Femur (tissue), 1 donor: ENCODE measurements at regions not wholly inside any gene's neighbourhood (a gene's known extent, or its start where the extent isn't known, plus 50 kb on each side); places are given as distances from the start of the nearest gene placed in this dataset.

ENCODE experiments used
- DNase-seq: peaks from one replicate; pipeline ENCODE4 v3.0.0-alpha.2; 2017

- DNase-seq: no peak
Observed at GRCh38 chr11:25902476-25902875, 429.5 kb upstream of the ANO3 start.

GRCh38 chr11:25908726-25909125 lies 423.2 kb upstream of the ANO3 start:
- DNase-seq: no peak

- DNase-seq: no peak
Observed at GRCh38 chr11:25910086-25910485, 421.8 kb upstream of the ANO3 start.

- DNase-seq: no peak
Observed at GRCh38 chr11:25920356-25920755, 411.6 kb upstream of the ANO3 start.

GRCh38 chr11:25924586-25924985 lies 407.3 kb upstream of the ANO3 start:
- no peak for DNase-seq

GRCh38 chr11:25925359-25925758 lies 406.6 kb upstream of the ANO3 start:
- no peak for DNase-seq

- no peak for DNase-seq
Observed at GRCh38 chr11:25927411-25927953, 404.4 kb upstream of the ANO3 start.

GRCh38 chr11:25928076-25928475 lies 403.9 kb upstream of the ANO3 start:
- DNase-seq: no peak

- DNase-seq: no peak
Observed at GRCh38 chr11:25938952-25939351, 393.0 kb upstream of the ANO3 start.

GRCh38 chr11:25939691-25940090 lies 392.2 kb upstream of the ANO3 start:
- no peak for DNase-seq

- DNase-seq: no peak
Observed at GRCh38 chr11:25941353-25941752, 390.6 kb upstream of the ANO3 start.

GRCh38 chr11:25943031-25943430 lies 388.9 kb upstream of the ANO3 start:
- DNase-seq: no peak

GRCh38 chr11:25943777-25944661 lies 387.9 kb upstream of the ANO3 start:
- no peak for DNase-seq

GRCh38 chr11:25949918-25950317 lies 382.0 kb upstream of the ANO3 start:
- DNase-seq: no peak

GRCh38 chr11:25953006-25953405 lies 378.9 kb upstream of the ANO3 start:
- DNase-seq: no peak

GRCh38 chr11:25958045-25958444 lies 373.9 kb upstream of the ANO3 start:
- no peak for DNase-seq

- no peak for DNase-seq
Observed at GRCh38 chr11:25961539-25961938, 370.4 kb upstream of the ANO3 start.

- no peak for DNase-seq
Observed at GRCh38 chr11:25970726-25971508, 361.0 kb upstream of the ANO3 start.

- no peak for DNase-seq
Observed at GRCh38 chr11:25980091-25980490, 351.8 kb upstream of the ANO3 start.

- peak; percentile 29 for DNase-seq
Observed at GRCh38 chr11:25981998-25982397, 349.9 kb upstream of the ANO3 start.

- no peak for DNase-seq
Observed at GRCh38 chr11:25983280-25983679, 348.6 kb upstream of the ANO3 start.

GRCh38 chr11:25988178-25988577 lies 343.8 kb upstream of the ANO3 start:
- peak; percentile 76 for DNase-seq

GRCh38 chr11:25990406-25990805 lies 341.5 kb upstream of the ANO3 start:
- DNase-seq: no peak

GRCh38 chr11:25991476-25991875 lies 340.5 kb upstream of the ANO3 start:
- DNase-seq: no peak
